ENCODE measurements at regions not wholly inside any gene's neighbourhood (a gene's known extent, or its start where the extent isn't known, plus 50 kb on each side); places are given as distances from the start of the nearest gene placed in this dataset.

- TF ChIP-seq CTCF (IDR thresholded peaks at IDR 0.05) (no peak), POLR2A (IDR thresholded peaks at IDR 0.05) (no peak)
Observed at GRCh38 chr9:24832307-24832706, 286.6 kb upstream of the IZUMO3 start.
